Dermis blood vessel endothelial cell (primary cell): ENCODE measurements at regions not wholly inside any gene's neighbourhood (a gene's known extent, or its start where the extent isn't known, plus 50 kb on each side); places are given as distances from the start of the nearest gene placed in this dataset.
"Not testable (repeated sequence)": the region's sequence is repeated elsewhere in the genome, so short reads cannot be mapped to it uniquely, and the experiment has no call there.

ENCODE experiments used
- DNase-seq: peaks from one replicate; pipeline ENCODE4 v3.0.0; 2010

DNA sequence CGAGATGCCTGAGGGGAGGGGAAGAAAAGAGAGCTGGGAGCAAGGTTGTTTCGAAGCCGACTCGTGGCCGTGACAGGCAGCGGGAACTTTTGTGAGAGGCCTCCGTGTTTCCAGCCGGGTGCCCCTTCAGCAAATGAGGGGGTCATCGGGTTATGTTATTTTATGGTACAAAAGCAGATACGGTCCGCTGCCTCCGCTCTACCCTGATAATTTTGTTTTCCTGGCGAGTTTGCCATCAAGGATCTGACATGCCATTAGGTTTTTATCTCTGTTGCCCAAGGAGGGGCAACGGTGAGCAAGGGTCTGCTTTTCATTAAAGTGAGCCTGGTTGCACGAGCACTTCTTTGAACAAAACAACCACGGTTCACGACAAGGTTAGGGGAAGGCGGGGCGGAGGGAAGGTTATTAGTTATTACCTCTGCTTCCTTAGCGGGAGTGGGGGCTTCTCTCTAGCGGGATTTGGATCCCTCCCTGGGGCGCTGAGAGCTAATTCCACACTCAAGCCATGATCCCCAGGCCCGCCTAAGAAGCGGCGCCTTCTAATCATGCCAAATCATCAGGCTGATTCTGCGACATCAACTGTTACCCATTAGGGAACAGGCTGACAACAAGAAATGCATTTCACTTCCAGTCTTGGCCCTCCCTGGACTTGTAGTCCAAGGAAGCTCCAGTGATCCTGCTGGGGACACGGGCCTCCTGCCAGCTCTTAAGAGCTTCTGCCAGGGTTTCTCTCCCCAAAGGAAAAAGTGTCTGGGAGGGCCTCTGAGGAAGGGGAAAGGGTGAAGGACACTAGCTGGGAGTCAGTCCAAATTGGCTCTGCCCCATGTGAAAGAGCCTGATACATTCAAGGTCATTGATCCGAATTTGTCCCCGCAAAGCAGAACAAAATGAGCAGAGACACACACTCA lies 617.7 kb downstream of the MID1IP1 start:
- DNase-seq, result peak; percentile 26

GRCh38 chrX:39421006-39421405 lies 619.7 kb downstream of the MID1IP1 start:
- no peak for DNase-seq

DNA sequence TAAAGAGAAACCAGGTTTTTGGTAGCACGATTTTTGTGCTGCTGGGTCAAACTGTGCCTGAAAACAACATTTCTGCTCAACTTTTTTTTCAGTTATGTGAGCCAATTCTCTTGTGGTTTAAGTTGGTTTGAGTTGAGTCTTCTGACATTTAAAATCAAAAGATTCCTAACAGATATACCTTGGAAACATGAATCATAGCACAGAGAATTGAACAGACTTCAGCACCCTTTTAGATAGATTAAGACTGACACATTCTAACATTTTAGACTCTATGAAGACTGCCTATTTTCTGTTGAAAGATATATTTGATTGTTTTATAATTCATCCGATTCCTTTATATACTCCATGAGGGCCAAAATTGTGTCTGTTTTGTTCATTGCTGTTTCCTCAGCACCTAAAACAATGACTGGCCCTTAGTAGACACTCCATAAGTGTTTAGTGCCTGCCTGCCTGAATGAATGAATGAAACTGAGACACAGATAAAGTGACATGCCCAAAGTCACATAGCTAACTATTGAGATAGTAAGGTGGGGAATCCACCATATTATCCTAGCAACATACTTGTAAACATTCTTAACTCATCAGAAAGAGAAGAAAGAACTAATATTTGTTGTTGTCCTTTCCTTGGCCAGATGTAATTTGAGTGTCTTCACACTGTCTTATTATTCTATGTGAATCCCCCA lies 624.0 kb downstream of the MID1IP1 start:
- no peak for DNase-seq

GRCh38 chrX:39426101-39426500 lies 624.8 kb downstream of the MID1IP1 start:
- DNase-seq, result no peak

DNA sequence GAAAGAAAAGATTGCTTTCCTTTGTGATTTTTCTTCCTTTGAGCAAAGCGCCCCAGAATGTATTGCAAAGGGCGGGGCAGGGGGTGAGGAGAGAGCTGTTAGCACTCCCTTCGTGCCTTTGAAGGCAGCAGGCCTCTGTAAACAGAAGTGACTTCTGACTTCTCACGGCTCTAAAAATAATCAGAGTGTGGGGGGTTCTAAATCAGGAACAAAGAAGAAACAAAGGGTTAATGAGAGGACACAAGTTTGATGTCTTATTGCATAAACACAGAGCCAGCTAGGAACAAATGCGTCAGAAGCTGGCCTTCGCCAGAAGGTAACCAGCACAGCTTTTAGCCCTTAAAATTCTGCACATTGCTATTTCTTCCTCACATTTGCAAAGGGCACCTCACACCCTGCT lies 626.2 kb downstream of the MID1IP1 start:
- no peak for DNase-seq

- no peak for DNase-seq
Observed at GRCh38 chrX:39427906-39428305, 626.6 kb downstream of the MID1IP1 start.

- DNase-seq, result no peak
Observed at GRCh38 chrX:39430551-39430950, 629.3 kb downstream of the MID1IP1 start.

DNA sequence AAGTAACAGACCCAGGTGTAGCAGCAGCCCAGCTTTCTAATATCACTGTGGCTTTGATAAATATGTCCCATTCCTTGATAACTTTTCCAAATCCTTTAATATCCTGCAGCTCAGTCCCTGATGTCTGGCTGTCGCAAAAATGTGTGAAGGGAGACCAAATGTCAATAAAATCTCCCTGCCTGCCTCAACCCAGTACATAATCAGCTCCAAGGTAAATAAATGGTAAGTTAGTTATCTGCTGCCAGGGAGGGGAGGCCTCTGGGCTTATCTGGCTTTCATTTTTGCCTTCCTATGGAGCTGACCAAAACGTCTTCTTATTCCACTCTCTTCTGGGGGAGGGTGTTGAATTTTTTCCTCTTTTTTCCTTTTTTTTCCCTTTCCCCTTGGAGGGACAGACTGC lies 630.6 kb downstream of the MID1IP1 start:
- no peak for DNase-seq

DNA sequence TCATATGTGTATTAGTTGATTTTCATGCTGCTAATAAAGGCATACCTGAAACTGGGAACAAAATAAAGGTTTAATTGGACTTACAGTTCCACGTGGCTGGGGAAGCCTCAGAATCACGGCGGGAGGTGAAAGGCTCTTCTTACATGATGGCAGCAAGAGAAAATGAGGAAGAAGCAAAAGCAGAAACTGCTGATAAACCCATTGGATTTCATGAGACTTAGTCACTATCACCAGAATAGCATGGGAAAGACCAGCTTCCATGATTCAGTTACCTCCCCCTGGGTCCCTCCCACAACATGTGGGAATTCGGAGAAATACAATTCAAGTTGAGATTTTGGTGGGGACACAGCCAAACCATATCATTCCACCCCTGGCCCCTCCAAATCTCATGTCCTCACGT lies 633.4 kb downstream of the MID1IP1 start:
- not testable (repeated sequence) for DNase-seq

GRCh38 chrX:39436538-39436937 lies 635.3 kb downstream of the MID1IP1 start:
- not testable (repeated sequence) for DNase-seq

DNA sequence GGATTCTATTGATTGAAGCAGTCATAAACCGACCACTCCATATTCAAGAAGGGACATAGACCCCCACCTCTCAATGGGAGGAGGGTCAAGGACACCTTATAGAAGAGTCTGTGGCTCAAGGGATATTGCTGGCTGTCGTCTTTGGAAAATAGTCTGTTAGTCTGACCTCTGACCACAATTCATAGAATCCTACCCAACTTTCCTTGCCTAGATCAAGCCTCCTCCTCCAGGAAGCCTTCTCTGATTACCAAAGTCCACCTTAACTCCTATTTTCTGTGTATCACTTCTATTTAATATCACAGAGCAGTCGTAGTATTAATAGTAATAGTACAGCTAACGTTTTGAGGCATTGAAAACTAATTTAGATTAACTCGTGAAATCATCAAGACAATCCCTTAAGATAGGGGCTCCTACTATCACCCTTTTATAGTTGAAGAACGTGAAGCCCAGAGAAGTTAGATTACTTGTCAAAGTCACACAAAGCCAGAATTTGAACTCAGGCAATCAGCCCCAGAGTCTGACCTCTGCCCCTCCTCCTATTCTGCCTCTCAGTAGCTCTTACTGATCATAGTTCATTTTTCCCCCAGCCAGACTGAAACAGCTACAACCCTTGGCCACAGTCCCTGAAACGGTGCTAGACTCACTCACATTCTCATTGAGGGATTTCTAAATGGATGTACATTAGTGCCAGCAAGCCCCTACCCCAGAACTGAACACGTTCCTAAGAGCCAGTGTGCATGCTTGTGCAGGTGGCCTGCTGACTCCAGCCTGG lies 636.6 kb downstream of the MID1IP1 start:
- DNase-seq, result no peak

DNA sequence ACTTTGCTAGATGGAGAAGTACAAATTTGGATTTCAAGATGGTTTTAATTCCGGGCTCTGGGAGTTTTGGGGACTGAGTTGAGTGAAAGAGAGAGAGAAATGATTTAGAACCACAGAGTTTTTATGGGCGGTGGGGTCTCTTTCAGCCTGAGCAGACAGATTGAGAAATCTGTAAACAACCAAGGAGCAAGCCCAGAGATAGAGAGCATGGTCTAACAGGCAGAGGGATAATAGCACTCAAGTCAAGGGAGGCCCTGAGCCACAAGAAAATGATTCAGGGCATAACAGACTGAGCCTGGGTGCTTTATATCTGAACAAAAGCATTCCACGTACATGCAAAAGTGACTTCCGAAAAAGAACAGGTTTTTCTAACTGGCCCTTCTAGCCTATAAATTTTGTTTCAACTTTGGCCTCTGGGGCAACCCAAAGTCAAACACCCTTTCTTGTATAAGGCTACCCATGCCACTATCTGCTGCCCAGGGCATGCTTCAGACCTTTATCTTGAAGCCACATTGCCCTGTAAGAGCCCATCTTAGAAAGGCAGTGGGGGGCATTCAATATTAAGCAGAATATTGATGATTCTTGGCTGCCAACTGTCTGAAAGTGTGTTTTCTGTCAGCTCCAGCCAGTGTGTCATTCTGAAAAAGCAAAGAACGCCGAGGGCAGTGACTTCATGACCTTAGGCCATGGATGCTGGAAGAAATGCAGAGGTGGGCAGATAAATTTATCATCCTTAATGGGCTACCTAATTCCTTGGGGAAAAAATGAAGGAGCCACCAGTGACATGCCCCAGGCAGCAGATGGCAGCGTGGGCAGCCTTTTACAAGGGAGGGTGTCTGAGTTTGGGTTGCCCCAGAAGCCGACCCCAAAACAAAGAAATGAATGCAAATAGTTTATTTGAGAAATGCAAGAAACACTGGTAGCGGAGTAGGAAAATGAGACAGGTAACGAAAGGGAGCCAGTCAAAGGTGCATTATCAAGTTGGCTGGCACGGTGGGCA lies 637.6 kb downstream of the MID1IP1 start:
- DNase-seq, result no peak

DNA sequence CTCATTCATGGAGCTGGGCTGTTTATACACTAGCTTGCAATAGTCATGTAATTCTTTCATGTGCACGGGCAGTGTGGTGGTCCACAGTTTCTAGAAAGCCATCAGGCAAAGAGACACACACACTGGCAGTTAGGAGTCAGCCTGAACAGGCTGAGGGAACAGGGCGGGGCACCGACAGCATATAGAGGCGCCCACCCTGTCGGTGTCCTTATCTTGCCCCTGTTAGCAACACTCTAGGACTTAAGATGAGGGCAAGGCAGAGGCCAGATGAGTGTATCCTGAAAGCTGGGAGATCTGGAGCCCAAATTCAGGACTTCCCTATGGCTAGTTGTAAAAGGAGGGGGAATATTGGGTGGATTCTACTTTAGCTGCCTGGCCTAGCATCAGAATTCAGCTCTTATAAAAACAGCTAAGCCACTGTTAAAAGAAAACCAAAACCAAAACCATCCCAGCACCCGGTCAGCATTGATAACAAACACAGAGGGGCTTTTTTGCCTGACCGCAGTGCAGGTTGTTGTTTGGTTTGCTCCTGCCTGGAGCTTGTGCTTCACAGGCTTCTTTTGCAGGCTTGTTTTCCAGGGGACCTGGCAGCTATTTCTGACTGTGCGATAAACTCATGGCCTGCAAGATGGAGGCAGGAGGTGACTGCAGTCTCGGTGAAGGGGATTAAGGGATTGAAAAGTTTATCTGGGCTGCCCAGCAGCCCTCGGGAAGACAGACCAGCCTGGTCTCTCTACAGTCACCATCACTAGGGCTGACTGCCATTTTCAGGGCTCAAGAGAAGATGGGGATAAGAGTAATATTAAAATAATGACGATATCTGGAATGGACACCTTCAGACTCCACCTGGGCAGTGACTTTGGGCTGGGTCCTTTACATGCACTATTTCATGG lies 638.9 kb downstream of the MID1IP1 start:
- DNase-seq, result no peak

- DNase-seq, result no peak
Observed at GRCh38 chrX:39440799-39441284, 639.6 kb downstream of the MID1IP1 start.

- no peak for DNase-seq
Observed at GRCh38 chrX:39442332-39442731, 641.1 kb downstream of the MID1IP1 start.

GRCh38 chrX:39443240-39443639 lies 642.0 kb downstream of the MID1IP1 start:
- DNase-seq, result no peak

GRCh38 chrX:39445336-39445735 lies 644.1 kb downstream of the MID1IP1 start:
- peak; percentile 32 for DNase-seq

- DNase-seq, result no peak
Observed at GRCh38 chrX:39449352-39449751, 648.1 kb downstream of the MID1IP1 start.

DNA sequence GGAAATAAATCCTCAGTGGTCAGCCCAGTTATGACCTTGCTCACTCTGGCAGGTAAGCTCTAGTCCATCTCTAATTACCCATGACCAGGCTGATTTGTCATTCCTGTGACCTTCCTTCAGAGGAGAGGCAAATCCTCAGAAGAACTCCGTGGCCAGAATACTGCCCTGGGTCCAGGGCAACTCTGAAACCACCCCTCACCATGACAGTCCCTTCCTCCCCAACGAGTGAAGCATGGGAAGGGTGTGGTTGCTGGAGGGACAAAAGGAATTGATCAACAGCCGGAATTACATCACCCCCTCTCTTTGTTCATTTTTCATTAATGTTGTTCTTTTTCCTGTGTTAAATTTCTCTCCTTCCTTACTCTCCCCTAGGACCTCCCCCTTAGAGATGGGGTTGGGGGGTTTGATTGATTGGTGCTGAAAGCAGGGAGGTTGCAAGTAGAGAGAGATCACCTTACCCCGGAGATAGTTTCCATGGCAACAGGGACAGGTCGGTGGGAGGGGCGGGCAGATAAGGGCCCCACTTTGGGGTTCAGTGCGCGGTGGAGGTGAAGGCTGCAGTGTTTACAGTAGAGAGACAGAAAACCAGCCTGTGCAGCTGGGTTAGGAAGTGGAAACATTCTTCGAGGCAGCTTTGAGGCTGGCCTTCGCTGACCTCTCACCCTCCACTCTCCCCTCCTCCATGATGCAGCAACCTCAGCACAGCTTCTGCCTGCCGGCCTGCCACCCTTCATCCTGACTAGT lies 647.4 kb downstream of the BCOR start:
- DNase-seq, result no peak

DNA sequence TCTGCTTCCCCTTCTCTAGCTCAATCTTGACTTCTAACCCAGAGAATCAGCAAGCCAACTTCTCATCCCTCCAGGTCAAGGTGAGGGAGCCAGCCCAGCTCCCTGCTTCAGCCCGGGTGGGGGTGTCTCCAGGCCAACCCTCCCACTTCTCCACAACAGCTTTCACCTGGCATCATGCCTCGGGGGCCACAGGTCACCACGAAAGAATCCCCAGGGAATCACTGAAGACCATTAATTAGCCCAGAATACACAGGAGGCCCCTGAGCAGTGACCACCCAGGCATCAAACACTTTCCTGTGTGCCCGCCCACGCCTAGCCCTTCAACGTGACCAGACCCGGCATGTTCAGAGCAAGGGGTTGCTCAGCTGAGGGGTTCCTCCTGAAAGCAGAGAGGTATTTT lies 646.7 kb downstream of the BCOR start:
- no peak for DNase-seq
